GM19238 (cell line): ENCODE measurements at regions not wholly inside any gene's neighbourhood (a gene's known extent, or its start where the extent isn't known, plus 50 kb on each side); places are given as distances from the start of the nearest gene placed in this dataset.
"Not testable (repeated sequence)": the region's sequence is repeated elsewhere in the genome, so short reads cannot be mapped to it uniquely, and the experiment has no call there.

Experiments
- DNase-seq: peaks from one replicate; pipeline ENCODE4 v3.0.0; 2011; ENCODE audit warnings: low spot score; ENCODE audit not compliant: insufficient read length

- no peak for DNase-seq
Observed at GRCh38 chr10:125249948-125250347, 89.6 kb upstream of the CTBP2 start.

GRCh38 chr10:125248489-125248888 lies 88.1 kb upstream of the CTBP2 start:
- DNase-seq: no peak

GRCh38 chr10:125247576-125247975 lies 87.2 kb upstream of the CTBP2 start:
- DNase-seq: no peak

- DNase-seq: no peak
Observed at GRCh38 chr10:125243532-125244253, 83.3 kb upstream of the CTBP2 start.

- no peak for DNase-seq
Observed at GRCh38 chr10:125238682-125239081, 78.3 kb upstream of the CTBP2 start.

GRCh38 chr10:125236091-125236490 lies 75.7 kb upstream of the CTBP2 start:
- no peak for DNase-seq

- no peak for DNase-seq
Observed at GRCh38 chr10:125235093-125236069, 75.0 kb upstream of the CTBP2 start.

- not testable (repeated sequence) for DNase-seq
Observed at GRCh38 chr10:125234576-125234975, 74.2 kb upstream of the CTBP2 start.

GRCh38 chr10:125233726-125234125 lies 73.4 kb upstream of the CTBP2 start:
- DNase-seq: no peak

- DNase-seq: no peak
Observed at GRCh38 chr10:125232841-125233240, 72.5 kb upstream of the CTBP2 start.

- DNase-seq: no peak
Observed at GRCh38 chr10:125231813-125232475, 71.6 kb upstream of the CTBP2 start.

GRCh38 chr10:125231116-125231812 lies 70.9 kb upstream of the CTBP2 start:
- no peak for DNase-seq

- DNase-seq: no peak
Observed at GRCh38 chr10:125230251-125230650, 69.9 kb upstream of the CTBP2 start.

- DNase-seq: not testable (repeated sequence)
Observed at GRCh38 chr10:125228245-125228940, 68.0 kb upstream of the CTBP2 start.

GRCh38 chr10:125227546-125227945 lies 67.2 kb upstream of the CTBP2 start:
- DNase-seq: no peak

GRCh38 chr10:125226823-125227222 lies 66.5 kb upstream of the CTBP2 start:
- no peak for DNase-seq

GRCh38 chr10:125226005-125226404 lies 65.6 kb upstream of the CTBP2 start:
- no peak for DNase-seq

- DNase-seq: no peak
Observed at GRCh38 chr10:125225051-125225450, 64.7 kb upstream of the CTBP2 start.

- no peak for DNase-seq
Observed at GRCh38 chr10:125222515-125223308, 62.3 kb upstream of the CTBP2 start.

GRCh38 chr10:125221716-125222115 lies 61.4 kb upstream of the CTBP2 start:
- no peak for DNase-seq
